Skeletal muscle cell (primary cell): ENCODE measurements at regions not wholly inside any gene's neighbourhood (a gene's known extent, or its start where the extent isn't known, plus 50 kb on each side); places are given as distances from the start of the nearest gene placed in this dataset.

Experiments
- DNase-seq: peaks from one replicate; pipeline ENCODE4 v3.0.0-alpha.2; 2010; ENCODE audit warnings: low read depth
- H3K4me3 ChIP-seq: 2 replicates; pipeline ENCODE4 v1.5.1; 2011; ENCODE audit warnings: low read depth, mild to moderate bottlenecking, control low read depth, low read length, moderate library complexity

DNA sequence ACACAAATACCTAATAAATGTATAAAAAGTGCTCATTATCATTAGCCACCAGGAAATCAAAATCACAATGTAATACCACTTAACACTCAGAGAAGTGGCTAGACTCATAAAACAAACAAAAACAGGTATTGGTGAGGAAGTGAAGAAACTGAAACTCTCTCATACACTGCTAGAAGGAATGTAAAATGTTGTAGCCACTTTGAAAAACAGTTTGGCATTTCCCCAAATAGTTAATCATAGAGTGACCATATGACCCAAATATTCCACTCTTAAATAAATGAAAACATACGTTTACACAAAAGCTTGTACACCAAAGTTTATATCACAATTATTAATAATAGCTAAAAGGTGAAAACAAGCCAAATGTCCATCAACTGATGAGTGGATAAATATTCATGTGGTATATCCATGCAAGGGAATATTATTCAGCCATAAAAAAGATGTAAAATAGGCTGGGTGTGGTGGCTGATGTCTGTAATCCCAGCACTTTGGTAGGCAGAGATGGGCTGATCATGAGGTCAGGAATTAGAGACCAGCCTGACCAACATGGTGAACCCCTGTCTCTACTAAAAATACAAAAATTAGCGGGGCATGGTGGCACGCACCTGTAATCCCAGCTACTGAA is 86.2 kb upstream of the COL5A2 start:
- DNase-seq, result no peak
- no peak overlapping the region for H3K4me3 ChIP-seq

GRCh38 chr2:189267491-189267890 is 87.9 kb upstream of the COL5A2 start:
- no peak overlapping the region for H3K4me3 ChIP-seq
- DNase-seq, result no peak

DNA sequence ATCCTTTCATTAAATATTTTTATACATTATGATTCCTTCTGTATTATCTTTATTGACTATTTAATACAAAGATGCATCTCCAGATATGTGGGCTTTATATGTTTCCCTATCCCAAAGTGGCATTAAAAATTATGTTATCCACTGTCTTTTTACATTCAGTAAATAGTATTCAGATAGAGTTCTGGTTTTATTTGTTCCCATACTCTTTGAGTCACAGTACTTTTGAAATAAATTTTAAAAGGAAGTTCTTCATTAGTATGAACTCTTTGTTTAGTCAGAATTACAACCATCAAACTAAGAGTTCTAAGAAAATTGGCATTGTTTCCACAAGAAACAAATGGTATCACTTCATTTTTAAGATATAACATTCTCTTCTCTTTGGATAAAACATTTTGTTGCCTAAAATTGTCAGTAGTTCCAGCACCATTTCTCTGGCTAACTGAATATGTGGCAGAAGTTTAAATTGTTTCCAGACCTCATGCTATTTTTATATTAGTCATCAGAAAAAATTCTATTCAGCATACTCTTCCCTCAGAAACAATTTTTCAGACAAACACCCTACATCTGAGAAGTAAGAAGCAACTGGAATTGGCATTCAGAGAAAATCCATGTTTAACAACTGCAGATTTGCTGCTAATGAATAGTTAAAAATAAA is 88.5 kb upstream of the COL5A2 start:
- no peak for DNase-seq
- no peak overlapping the region for H3K4me3 ChIP-seq

DNA sequence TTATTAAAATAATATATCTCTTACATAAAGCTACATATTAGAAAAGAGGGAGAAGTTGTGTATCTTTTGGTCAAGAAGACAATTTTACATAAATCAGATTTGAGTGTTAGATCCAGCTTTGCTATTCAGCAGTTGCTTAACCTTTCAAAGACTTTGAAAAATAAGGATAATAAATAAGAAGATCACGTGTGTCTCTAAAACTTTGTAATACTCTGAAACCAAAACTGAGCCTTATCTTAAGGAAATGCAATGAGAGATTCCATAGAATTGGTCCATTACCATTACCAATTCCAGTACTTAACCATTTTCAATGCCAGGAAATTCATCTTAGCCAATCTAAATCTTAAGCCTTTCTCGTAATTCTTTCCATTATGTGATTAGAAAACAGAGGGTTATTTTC is 89.2 kb upstream of the COL5A2 start:
- no peak for DNase-seq
- H3K4me3 ChIP-seq, result no peak overlapping the region

DNA sequence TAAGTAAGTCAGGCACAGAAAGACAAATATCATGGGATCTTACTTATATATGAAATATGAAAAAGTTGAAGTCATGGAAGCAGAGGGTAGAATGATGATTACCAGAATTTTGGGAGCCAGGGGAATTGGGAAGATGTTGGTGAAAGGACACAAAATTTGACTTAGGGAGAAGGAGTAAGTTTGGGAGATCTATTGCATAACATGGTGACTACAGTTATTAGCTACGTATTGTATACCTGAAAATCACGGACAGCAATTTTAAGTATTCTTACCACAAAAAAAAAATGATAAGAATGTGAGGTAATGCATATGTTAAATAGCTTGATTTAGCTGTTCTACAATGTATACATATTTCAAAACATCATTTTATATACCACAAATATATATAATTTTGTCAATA is 94.2 kb upstream of the COL5A2 start:
- H3K4me3 ChIP-seq, result no peak overlapping the region
- DNase-seq, result no peak

GRCh38 chr2:189274361-189274760 is 94.8 kb upstream of the COL5A2 start:
- DNase-seq, result no peak
- H3K4me3 ChIP-seq, result no peak overlapping the region

DNA sequence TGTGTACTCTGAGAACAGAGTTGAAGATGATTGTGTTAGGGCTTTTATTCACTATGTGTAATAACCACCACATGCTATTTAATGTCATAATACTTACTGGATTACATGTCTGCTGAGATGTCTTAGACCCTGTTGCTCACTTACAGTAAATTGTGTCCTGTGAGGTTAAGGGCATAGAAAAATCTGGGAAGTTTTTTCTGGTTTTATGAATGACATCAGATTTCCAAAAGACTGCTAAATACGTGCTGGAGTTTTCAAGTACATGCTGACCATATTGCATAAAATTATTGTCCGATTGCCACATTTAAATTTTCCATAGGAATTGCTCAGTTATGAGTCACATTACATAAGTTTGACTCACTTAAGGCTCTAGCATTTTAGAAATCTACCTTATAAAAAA is 96.7 kb upstream of the COL5A2 start:
- H3K4me3 ChIP-seq, result no peak overlapping the region
- DNase-seq, result peak; percentile 93

DNA sequence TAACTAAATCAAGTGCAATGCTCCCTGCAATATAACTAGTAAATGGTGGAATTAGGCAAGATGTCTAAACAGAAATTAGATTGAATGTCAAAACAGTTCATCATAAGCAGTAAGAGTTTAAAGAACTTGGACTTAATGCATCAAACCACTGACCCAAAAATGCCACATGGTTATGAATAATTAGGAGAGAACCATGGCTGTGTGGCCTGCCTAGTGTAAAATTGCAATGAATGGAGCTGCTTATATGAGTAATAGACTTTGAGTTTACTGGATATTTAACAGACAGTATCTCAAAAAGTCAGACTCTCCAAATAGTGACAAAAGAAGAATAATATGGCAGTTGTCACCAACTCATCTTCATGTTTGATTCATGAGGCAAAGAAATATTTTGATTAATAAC is 101.6 kb upstream of the COL5A2 start:
- no peak overlapping the region for H3K4me3 ChIP-seq
- DNase-seq, result no peak

DNA sequence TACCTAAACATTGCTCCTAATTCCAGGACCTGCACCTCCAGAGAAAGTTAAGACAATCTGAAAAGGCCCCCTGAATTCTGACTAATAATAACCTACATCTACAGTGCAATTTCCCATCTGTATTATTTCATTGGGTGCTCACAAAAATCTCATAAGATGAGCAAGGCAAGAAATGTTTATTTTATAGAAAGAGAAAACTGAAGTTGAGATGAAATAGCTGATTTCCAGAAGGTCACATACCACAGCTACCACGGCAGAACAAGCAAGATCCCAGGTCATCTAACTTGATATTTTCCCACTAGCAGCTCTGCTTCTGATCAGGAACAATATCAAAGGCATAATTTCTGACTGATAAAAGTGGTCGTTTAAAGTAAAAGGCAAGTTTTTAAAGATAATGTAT is 105.8 kb upstream of the COL5A2 start:
- H3K4me3 ChIP-seq, result no peak overlapping the region
- DNase-seq, result no peak

- DNase-seq, result peak; percentile 88
- H3K4me3 ChIP-seq, result no peak overlapping the region
Measured at GRCh38 chr2:189285962-189286645, 106.5 kb upstream of the COL5A2 start.

- DNase-seq, result no peak
- H3K4me3 ChIP-seq, result no peak overlapping the region
Measured at GRCh38 chr2:189287363-189287762, 107.8 kb upstream of the COL5A2 start.

DNA sequence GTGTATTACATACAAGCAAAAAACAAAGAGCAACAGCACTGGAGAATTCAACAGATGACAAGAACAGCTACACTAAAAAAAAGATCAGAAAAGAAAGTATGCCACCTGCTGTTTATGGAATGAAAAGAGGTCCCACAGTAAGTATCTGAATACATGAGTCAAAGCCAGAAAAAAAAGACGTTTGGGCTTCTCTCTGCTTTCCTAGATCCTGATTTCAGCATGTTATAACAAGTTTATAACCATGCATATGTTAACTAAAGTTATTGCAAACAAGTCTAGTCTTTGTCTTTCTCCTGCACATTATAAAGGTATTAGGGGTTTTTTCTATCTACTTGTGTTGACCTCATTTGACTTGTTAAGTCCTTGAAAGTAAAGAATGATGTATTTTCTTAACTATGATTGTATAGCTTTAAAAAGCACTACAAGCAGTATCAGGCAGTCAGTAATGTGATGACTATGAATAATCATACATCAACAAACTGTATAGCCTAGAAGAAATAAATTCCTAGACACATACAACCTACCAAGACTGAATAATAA is 108.5 kb upstream of the COL5A2 start:
- H3K4me3 ChIP-seq, result no peak overlapping the region
- DNase-seq, result peak; percentile 71

DNA sequence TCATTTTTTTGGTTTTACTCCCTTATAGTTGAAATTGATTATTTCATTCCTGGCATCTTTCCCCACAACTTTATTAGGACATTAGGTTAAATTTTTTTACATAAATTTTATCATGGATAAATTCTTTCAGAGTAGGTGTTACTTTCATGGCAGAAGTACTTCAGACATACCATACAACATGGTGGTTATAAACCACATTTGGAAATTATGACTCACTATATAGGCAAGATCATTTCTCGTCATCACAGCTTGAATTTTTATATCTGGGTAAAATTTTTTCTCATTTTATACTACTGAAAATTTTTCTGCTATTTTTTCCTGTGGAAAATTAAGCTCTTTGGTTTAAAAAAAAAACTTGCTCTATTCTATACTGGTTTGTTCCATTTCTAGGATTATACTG is 111.9 kb upstream of the COL5A2 start:
- no peak for DNase-seq
- H3K4me3 ChIP-seq, result no peak overlapping the region

DNA sequence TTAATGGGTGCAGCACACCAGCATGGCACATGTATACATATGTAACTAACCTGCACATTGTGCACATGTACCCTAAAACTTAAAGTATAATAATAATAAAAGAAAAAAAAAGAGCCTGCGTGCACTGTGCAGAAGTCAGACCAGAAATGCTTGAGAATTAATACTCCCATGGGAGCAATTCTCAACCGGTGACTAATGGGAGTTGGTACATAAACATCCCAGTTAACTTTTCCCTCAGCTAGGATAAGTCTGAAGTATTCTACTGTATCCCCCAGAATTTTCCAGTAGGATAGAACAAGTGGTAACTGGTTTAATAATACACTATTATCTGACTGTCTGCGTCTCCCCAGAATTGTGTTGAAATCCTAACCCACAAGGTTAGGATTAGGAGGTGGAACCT is 113.6 kb upstream of the COL5A2 start:
- H3K4me3 ChIP-seq, result no peak overlapping the region
- DNase-seq, result peak; percentile 91

- H3K4me3 ChIP-seq, result no peak overlapping the region
- peak; percentile 65 for DNase-seq
Measured at GRCh38 chr2:189297446-189297845, 117.9 kb upstream of the COL5A2 start.

DNA sequence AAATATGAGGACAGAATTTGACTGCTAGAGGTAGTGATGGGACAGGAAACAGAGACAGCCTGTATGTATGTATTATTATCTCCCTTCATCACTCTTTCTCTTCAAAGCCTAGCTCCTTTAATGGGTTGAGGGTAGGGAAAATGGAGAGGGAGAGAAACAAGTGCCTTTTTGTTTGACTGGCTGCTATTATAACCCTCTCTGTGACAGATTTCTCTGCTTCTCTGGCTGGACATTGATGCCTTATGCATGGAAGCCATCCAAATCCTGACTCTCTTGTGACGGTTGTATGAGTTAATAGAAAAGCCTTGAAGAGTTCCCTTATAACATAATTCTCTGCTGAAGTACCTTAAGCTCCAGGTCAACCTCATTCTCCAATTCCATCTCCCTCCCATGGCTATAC is 118.5 kb upstream of the COL5A2 start:
- no peak overlapping the region for H3K4me3 ChIP-seq
- no peak for DNase-seq

GRCh38 chr2:189298481-189298880 is 118.9 kb upstream of the COL5A2 start:
- no peak overlapping the region for H3K4me3 ChIP-seq
- DNase-seq, result no peak

GRCh38 chr2:189299974-189300373 is 120.4 kb upstream of the COL5A2 start:
- no peak overlapping the region for H3K4me3 ChIP-seq
- DNase-seq, result no peak

DNA sequence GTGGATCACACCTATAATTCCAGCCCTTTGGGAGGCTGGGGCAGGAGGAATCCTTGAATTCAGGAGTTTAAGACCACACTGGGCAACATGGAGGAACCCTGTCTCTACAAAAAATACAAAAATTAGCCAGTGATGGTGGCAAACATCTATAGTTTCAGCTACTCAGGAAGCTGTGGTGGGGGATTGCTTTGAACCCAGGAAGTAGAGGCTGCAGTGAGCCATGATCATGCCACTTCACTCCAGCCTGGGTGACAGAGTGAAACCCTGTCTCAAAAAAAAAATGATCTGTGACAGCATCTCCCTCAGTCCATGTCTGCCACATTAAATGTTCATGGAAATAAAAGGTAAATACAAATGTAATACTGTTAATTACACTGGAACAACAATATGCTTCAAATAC is 121.4 kb upstream of the COL5A2 start:
- no peak for DNase-seq
- H3K4me3 ChIP-seq, result no peak overlapping the region

GRCh38 chr2:189302274-189302948 is 122.8 kb upstream of the COL5A2 start:
- no peak overlapping the region for H3K4me3 ChIP-seq
- no peak for DNase-seq
